RPMI7951 (cell line): ENCODE measurements at regions not wholly inside any gene's neighbourhood (a gene's known extent, or its start where the extent isn't known, plus 50 kb on each side); places are given as distances from the start of the nearest gene placed in this dataset.
A peak's percentile ranks its signal among the peaks of the same experiment; 100 is the strongest.

ENCODE experiments used
- DNase-seq: peaks from one replicate; pipeline ENCODE4 v3.0.0-alpha.2; 2012; ENCODE audit warnings: low read depth

GRCh38 chr15:69979262-69979661 lies 118.5 kb downstream of the TLE3 start:
- DNase-seq = peak; percentile 88

- no peak for DNase-seq
Measured at GRCh38 chr15:69979783-69980182, 117.9 kb downstream of the TLE3 start.

- no peak for DNase-seq
Measured at GRCh38 chr15:69980341-69981059, 117.2 kb downstream of the TLE3 start.

GRCh38 chr15:69982037-69982436 lies 115.7 kb downstream of the TLE3 start:
- no peak for DNase-seq

- DNase-seq = peak; percentile 83
Measured at GRCh38 chr15:69983696-69984265, 113.9 kb downstream of the TLE3 start.

- peak; percentile 78 for DNase-seq
Measured at GRCh38 chr15:69987492-69988489, 109.9 kb downstream of the TLE3 start.

GRCh38 chr15:69988541-69989225 lies 109.0 kb downstream of the TLE3 start:
- DNase-seq = peak; percentile 40

- DNase-seq = no peak
Measured at GRCh38 chr15:69990566-69991421, 106.9 kb downstream of the TLE3 start.

- no peak for DNase-seq
Measured at GRCh38 chr15:69991551-69991980, 106.2 kb downstream of the TLE3 start.

GRCh38 chr15:69992348-69992747 lies 105.4 kb downstream of the TLE3 start:
- no peak for DNase-seq

- no peak for DNase-seq
Measured at GRCh38 chr15:69994429-69995205, 103.1 kb downstream of the TLE3 start.

- no peak for DNase-seq
Measured at GRCh38 chr15:69996321-69997160, 101.2 kb downstream of the TLE3 start.

- DNase-seq = no peak
Measured at GRCh38 chr15:69997161-69997485, 100.6 kb downstream of the TLE3 start.
